Subcutaneous abdominal adipose tissue (tissue), 5 donors: ENCODE measurements at regions not wholly inside any gene's neighbourhood (a gene's known extent, or its start where the extent isn't known, plus 50 kb on each side); places are given as distances from the start of the nearest gene placed in this dataset.

ENCODE experiments used
- H3K27ac ChIP-seq: one replicate; pipeline ENCODE4 v1.7.0; 2013; ENCODE audit warnings: low read depth, mild to moderate bottlenecking, inconsistent platforms, low read length, moderate library complexity
- H3K27me3 ChIP-seq, 5 donors: one replicate each; pipeline ENCODE4 v1.7.0; 2013; ENCODE audit warnings: low read length in 5 of 5, inconsistent platforms in 1 of 5; ENCODE audit not compliant: control insufficient read depth in 5 of 5, insufficient read depth in 4 of 5
- H3K36me3 ChIP-seq, 5 donors: one replicate each; pipeline ENCODE4 v1.7.0; 2013; ENCODE audit warnings: low read length in 5 of 5; ENCODE audit not compliant: control insufficient read depth in 5 of 5, insufficient read depth in 5 of 5
- H3K4me1 ChIP-seq, 5 donors: one replicate each; pipeline ENCODE4 v1.7.0; 2013; ENCODE audit warnings: low read length in 5 of 5, mild to moderate bottlenecking in 3 of 5, moderate library complexity in 1 of 5; ENCODE audit not compliant: control insufficient read depth in 5 of 5, insufficient read depth in 5 of 5
- H3K4me3 ChIP-seq, 5 donors: one replicate each; pipeline ENCODE4 v1.7.0; 2013; ENCODE audit warnings: low read length in 5 of 5, low read depth in 1 of 5
- H3K9ac ChIP-seq, 5 donors: one replicate each; pipeline ENCODE4 v1.7.0; 2013; ENCODE audit warnings: low read length in 5 of 5, mild to moderate bottlenecking in 4 of 5, moderate library complexity in 3 of 5
- H3K9me3 ChIP-seq, 5 donors: one replicate each; pipeline ENCODE4 v1.7.0; 2013; ENCODE audit warnings: low read length in 5 of 5; ENCODE audit not compliant: control insufficient read depth in 5 of 5
- donor health status: healthy.
- donor health status: healthy.
- donor health status: healthy.
- donor health status: healthy.
- donor health status: healthy.

DNA sequence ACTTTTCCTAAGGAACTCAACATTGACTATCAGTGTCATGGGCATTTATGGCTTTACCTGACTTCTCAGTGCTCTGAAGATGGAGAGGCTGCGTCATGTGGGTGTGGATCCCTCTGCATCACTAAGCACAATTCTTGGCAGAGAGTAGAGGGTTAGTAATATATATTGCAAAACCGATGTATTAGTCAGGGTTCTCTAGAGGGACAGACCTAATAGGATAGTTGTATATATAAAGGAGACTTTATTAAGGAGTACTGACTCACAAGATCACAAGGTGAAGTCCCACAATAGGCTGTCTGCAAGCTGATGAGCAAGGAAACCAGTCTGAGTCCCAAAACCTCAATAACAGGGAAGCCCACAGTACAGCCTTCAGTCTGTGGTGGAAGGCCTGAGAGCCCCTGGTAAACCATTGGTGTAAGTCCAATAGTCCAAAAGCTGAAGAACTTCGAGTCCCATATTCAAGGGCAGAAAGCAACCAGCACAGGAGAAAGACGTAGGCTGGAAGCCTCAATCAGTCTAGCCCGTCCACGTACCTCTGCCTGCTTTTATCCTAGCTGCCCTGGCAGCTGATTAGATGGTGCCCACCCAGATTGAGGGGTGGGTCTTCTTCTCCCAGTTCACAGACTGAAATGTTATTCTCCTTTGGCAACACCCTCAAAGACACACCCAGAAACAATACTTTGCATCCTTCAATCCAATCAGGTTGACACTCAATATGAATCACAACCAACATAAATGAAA, 159.7 kb upstream of the NRIP1 start:
- H3K4me3 ChIP-seq = no peak overlapping the region
- H3K9me3 ChIP-seq = no peaks in the 10 kb centered on the region
- H3K27ac ChIP-seq = no peak overlapping the region
- no peaks in the 10 kb centered on the region for H3K36me3 ChIP-seq
- H3K4me1 ChIP-seq = peaks cover 4 to 21% (median 16%) of the 10 kb centered on the region in 5 donors
- no peak overlapping the region for H3K9ac ChIP-seq
- H3K27me3 ChIP-seq = no peaks in the 10 kb centered on the region

DNA sequence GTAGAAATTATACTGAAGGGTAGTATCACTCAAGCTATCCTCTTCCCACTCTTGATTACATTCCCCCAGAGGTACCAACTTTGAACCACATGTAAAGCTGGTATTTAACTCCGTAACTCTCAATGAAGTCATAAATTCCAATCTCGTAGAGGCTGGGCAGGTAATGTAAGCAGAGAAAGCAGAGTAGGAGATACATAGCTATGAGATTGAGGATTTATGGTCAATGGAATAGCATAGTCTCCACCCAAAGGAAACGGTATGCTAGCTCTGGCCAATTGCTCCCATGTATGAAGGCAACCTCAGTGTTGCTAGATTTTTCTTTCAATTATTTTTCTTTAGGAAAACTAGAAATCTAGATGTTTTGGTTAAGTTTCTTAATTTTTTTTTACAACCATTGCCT, 163.1 kb upstream of the NRIP1 start:
- Histone ChIP-seq H3K27ac (no peak overlapping the region), H3K9me3 (no peaks in the 10 kb centered on the region), H3K27me3 (no peaks in the 10 kb centered on the region)

DNA sequence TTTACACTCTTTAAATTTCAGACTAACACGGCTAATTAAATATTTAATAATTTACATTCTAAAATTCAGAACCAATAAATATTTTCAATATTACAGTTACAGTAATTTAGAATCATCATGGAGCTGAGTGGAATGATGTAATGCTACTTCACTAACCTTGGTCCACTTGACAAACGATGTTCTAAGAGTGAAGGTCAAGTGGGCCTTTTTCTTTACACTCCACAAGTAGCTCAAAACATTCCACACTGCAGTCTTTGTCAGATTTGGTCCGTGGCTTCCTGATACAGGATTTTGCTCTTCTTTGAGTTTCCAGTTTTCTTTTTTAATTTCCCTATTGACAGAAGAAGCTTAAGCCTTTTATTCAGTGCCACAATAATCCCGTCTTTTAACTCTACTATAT, 164.6 kb upstream of the NRIP1 start:
- no peak overlapping the region for H3K27ac ChIP-seq
- H3K4me3 ChIP-seq = no peak overlapping the region

More for the DNA sequence above, 163.1 kb upstream of the NRIP1 start:
- H3K4me1 ChIP-seq = no peaks in the 10 kb centered on the region
- no peak overlapping the region for H3K9ac ChIP-seq
- H3K36me3 ChIP-seq = no peaks in the 10 kb centered on the region
- H3K4me3 ChIP-seq = no peak overlapping the region

DNA sequence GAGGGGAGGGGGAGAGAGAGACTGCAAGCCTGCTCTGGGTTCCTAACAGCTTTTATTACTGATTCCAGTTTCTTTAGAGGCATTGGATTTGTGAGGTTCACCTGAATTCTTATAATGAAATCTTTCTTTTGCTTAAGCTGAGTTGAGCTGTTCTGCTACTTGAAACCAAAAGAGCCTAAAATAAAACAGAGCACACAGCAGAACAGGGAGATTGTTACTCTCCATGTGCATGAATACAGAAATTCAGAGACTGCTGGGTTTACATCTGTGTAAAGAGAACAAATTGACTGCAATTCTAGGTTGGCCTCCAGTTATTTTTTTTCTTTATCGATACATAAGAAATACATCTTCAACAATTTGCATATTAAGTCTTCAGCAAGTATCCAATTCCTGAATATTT, 168.8 kb upstream of the NRIP1 start:
- H3K9ac ChIP-seq = no peak overlapping the region
- H3K4me1 ChIP-seq = no peaks in the 10 kb centered on the region
- H3K27me3 ChIP-seq = no peaks in the 10 kb centered on the region
- H3K9me3 ChIP-seq = no peaks in the 10 kb centered on the region
- no peaks in the 10 kb centered on the region for H3K36me3 ChIP-seq
- H3K27ac ChIP-seq = no peak overlapping the region
- H3K4me3 ChIP-seq = no peak overlapping the region

More for the DNA sequence above, 164.6 kb upstream of the NRIP1 start:
- H3K9me3 ChIP-seq = no peaks in the 10 kb centered on the region
- no peaks in the 10 kb centered on the region for H3K4me1 ChIP-seq
- H3K36me3 ChIP-seq = no peaks in the 10 kb centered on the region
- H3K9ac ChIP-seq = no peak overlapping the region
- no peaks in the 10 kb centered on the region for H3K27me3 ChIP-seq

DNA sequence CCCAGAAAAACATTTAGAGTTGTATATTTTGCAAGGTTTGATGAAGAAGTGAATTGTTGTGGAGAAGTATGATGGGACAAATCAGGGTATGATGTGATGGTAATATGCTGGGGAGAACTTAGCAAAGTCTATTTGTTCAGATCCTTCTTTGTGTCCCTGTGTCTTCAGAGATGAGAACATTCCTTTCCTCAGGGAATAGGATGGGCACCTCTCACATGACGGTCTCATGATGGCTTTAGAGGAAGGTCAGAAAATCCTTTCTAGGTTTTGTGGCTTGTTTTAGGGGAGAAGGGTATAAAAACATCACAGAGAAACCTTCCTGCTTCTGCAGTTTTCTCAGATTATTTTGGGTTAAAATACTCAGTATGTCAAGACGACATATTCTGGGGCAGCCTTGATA, 171.3 kb upstream of the NRIP1 start:
- Histone ChIP-seq H3K27me3 (no peaks in the 10 kb centered on the region), H3K4me1 (peaks cover 0 to 9% (median 0%) of the 10 kb centered on the region in 5 donors), H3K27ac (no peak overlapping the region), H3K4me3 (no peak overlapping the region), H3K9me3 (no peaks in the 10 kb centered on the region), H3K9ac (no peak overlapping the region), H3K36me3 (no peaks in the 10 kb centered on the region)

DNA sequence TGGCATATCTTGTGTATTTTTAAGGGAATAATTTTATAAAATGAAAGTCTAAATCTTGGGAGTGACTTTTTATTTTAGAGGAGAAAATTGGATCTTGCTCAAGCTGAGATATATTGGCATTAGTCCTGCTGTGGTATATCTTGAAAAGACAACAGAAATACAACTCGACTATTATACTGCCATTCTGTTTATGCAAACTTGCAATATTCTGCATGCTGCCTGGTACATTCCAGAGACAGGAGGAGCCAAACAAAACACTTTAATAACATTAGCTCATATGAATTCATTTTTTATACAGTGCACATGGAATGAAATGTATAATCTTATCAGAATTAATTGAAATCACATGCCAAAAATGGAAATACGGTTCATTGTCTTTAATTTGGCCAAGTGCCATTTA, 176.0 kb upstream of the NRIP1 start:
- no peak overlapping the region for H3K9ac ChIP-seq
- H3K27ac ChIP-seq = no peak overlapping the region

DNA sequence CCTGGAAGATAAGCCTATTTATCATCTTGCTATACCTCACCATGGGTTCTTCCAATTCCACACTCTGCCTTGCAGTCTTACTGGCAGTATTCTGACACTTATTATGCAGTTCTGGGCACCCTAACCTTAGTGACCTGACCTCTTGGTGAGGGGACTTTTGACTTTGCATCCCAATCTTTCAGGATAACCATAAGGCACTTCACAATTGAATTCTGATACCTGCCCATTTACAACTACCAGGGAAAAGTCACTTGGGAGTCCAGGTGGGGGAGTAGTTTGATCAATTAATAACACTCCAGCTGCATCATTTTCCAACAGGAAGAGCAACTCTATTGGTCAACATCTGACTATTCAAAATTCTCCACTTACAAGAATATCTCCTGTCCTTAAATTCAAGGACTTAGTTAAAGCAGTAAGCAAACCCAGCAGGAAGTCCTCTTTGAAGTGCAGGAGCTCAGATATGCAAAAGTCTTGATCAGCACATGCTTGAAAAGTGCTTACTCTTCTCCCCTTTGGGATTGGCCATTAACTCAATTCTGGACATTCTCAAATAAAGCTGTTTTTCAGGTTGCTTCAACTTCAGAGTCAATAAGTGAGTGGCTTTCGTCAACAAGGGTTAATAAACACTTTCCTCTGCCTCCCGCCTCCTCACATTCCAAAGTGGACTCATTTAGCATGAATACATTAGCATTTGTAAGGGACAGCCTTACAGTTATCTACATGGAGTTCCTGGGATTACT, 177.4 kb upstream of the NRIP1 start:
- no peaks in the 10 kb centered on the region for H3K9me3 ChIP-seq
- H3K27me3 ChIP-seq = no peaks in the 10 kb centered on the region
- peaks cover 0 to 12% (median 0%) of the 10 kb centered on the region in 5 donors for H3K4me1 ChIP-seq
- no peaks in the 10 kb centered on the region for H3K36me3 ChIP-seq
- no peak overlapping the region for H3K4me3 ChIP-seq
- H3K9ac ChIP-seq = no peak overlapping the region
- H3K27ac ChIP-seq = no peak overlapping the region

More for the DNA sequence above, 176.0 kb upstream of the NRIP1 start:
- no peaks in the 10 kb centered on the region for H3K9me3 ChIP-seq
- no peak overlapping the region for H3K4me3 ChIP-seq
- H3K27me3 ChIP-seq = no peaks in the 10 kb centered on the region
- H3K4me1 ChIP-seq = peaks cover 0 to 12% (median 0%) of the 10 kb centered on the region in 5 donors
- H3K36me3 ChIP-seq = no peaks in the 10 kb centered on the region

DNA sequence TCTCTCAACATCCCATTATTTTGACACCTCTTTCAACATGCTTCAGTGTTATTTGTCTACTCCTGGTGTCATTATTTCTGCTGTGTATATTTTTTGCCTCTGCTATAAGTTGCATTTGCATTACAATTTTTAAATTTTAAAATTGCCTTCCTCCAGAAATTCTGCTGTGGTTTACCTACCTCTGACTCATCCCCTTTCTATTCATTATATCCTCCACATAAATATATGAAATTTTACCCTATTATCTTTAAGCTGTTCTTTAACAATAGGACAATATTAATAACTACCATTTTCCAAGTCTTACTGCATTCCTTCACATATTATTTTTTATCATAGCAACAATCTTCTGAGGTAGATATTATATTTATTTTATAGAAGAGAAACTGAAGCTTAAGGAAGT, 178.1 kb upstream of the NRIP1 start:
- H3K9me3 ChIP-seq = no peaks in the 10 kb centered on the region
- H3K4me1 ChIP-seq = peaks cover 0 to 12% (median 0%) of the 10 kb centered on the region in 5 donors

DNA sequence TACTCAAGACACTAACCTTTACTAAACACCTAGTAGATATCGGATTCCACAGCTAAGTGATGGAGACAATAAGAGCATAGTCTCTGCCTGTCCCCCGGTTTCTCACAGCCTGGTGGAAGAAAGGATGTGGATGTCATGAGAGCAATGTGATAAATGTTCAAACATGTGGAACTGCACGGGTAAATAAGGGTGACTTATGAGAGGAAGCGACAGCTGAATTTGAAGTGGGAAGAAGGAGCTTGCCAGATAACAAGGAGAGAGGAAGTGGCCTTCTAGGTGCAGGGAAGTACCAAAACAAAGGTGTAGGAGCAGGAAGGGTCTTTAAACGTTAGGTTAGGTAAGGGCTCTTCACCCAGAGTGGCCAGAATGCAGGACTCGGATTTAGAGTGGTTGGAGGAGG, 178.6 kb upstream of the NRIP1 start:
- H3K36me3 ChIP-seq = no peaks in the 10 kb centered on the region
- H3K9me3 ChIP-seq = no peaks in the 10 kb centered on the region
- H3K4me1 ChIP-seq = peaks cover 0 to 12% (median 0%) of the 10 kb centered on the region in 5 donors
- H3K9ac ChIP-seq = no peak overlapping the region
- no peak overlapping the region for H3K27ac ChIP-seq
- no peak overlapping the region for H3K4me3 ChIP-seq
- no peaks in the 10 kb centered on the region for H3K27me3 ChIP-seq

More for the DNA sequence above, 178.1 kb upstream of the NRIP1 start:
- Histone ChIP-seq H3K27ac (no peak overlapping the region), H3K4me3 (no peak overlapping the region), H3K27me3 (no peaks in the 10 kb centered on the region), H3K36me3 (no peaks in the 10 kb centered on the region), H3K9ac (no peak overlapping the region)

DNA sequence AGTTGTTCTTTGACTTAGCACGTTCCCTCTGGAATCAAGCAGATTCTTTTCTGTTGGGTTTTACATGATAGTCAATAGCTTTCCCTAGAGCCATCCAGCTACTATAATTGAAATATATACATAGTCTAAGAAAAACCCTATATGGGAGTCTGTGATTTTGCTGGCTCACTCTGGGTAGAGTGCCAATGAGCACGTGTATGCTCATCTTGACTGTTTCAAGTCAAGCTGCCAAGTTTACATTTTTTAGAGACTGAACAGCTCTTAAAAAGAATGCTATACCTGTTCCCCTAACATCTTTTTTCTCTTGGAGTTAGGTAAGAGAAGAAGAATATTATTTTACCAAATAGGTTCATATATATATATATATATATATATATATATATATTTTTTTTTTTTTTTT, 182.8 kb upstream of the NRIP1 start:
- Histone ChIP-seq H3K36me3 (no peaks in the 10 kb centered on the region), H3K4me1 (no peaks in the 10 kb centered on the region), H3K4me3 (no peak overlapping the region), H3K27ac (no peak overlapping the region), H3K9ac (no peak overlapping the region), H3K27me3 (no peaks in the 10 kb centered on the region), H3K9me3 (no peaks in the 10 kb centered on the region)
